Neural progenitor cell (in vitro differentiated cells): ENCODE measurements at regions not wholly inside any gene's neighbourhood (a gene's known extent, or its start where the extent isn't known, plus 50 kb on each side); places are given as distances from the start of the nearest gene placed in this dataset.

Experiments
- EZH2phosphoT487 ChIP-seq: fragments of 200-600 bp; sonication (generic); IDR thresholded peaks from 2 replicates; pipeline ENCODE4 v1.6.1; 2017; ENCODE audit warnings: antibody characterized with exemption
- TF ChIP-seq, protein P1 (sequence below): fragments of 200-600 bp; sonication (generic); IDR thresholded peaks from 2 replicates; pipeline ENCODE4 v1.5.1; 2017; ENCODE audit warnings: antibody characterized with exemption, mild to moderate bottlenecking

DNA sequence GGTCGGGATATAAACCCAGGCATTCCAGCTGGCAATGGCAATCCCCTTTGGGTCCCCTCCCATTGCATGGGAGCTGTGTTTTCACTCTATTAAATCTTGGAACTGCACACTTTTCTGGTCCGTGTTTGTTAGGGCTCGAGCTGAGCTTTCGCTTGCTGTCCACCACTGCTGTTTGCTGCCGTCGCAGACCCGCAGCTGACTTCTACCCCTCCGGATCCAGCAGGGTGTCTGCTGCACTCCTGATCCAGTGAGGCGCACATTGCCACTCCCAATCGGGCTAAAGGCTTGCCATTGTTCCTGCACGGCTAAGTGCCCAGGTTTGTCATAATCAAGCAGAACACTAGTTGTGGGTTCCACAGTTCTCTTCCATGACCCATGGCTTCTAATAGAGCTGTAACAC, 1322.1 kb downstream of the ADGRL3 start:
- TF ChIP-seq, protein P1, sequence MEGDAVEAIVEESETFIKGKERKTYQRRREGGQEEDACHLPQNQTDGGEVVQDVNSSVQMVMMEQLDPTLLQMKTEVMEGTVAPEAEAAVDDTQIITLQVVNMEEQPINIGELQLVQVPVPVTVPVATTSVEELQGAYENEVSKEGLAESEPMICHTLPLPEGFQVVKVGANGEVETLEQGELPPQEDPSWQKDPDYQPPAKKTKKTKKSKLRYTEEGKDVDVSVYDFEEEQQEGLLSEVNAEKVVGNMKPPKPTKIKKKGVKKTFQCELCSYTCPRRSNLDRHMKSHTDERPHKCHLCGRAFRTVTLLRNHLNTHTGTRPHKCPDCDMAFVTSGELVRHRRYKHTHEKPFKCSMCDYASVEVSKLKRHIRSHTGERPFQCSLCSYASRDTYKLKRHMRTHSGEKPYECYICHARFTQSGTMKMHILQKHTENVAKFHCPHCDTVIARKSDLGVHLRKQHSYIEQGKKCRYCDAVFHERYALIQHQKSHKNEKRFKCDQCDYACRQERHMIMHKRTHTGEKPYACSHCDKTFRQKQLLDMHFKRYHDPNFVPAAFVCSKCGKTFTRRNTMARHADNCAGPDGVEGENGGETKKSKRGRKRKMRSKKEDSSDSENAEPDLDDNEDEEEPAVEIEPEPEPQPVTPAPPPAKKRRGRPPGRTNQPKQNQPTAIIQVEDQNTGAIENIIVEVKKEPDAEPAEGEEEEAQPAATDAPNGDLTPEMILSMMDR = no peak
- TF ChIP-seq EZH2phosphoT487 = no peak
